ENCODE measurements at regions not wholly inside any gene's neighbourhood (a gene's known extent, or its start where the extent isn't known, plus 50 kb on each side); places are given as distances from the start of the nearest gene placed in this dataset.

DNA sequence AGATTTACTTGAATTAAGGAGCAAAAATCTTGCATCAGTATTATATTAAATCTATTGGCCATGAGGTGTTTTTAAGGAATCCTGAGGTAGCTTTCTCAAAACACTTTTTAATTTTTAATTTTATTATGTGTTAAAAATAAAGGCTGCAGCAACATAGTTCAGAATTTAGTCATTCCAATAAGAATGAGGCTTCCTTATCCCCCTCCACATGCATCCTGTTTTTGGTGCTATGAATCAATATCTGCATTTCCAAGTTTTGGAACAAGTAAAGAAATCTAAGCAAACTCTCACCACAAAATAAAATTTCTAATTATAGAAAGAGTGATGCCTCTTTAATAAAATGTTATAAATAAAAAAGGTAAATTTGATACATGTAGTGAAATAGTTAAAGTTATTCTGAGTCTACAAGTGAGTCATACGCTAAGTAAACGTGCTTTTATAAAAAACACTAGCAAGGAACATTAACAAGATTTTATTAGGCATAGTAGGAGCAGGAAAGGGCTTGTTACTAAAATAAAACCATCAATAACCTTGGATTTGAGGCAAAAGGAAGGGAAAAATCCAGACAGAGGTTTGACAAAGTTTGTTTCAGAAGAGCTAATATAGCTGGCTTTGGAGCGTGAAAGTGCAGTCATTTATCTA is 1218.0 kb downstream of the NSUN3 start:
- Mint-ChIP-seq H3K27me3 (ENCODE audit: insufficient read depth) (no peaks in the 10 kb centered on the region), H3K4me1 (ENCODE audit: low read depth) (no peaks in the 10 kb centered on the region), H3K4me3 (no peak overlapping the region), H3K9me3 (peaks cover 6% of the 10 kb centered on the region; the same call in 1 of the 2 replicates), H3K36me3 (ENCODE audit: low read depth) (no peaks in the 10 kb centered on the region), H3K27ac (no peak overlapping the region)
- DNase-seq: no peak
- TF ChIP-seq, protein P1, sequence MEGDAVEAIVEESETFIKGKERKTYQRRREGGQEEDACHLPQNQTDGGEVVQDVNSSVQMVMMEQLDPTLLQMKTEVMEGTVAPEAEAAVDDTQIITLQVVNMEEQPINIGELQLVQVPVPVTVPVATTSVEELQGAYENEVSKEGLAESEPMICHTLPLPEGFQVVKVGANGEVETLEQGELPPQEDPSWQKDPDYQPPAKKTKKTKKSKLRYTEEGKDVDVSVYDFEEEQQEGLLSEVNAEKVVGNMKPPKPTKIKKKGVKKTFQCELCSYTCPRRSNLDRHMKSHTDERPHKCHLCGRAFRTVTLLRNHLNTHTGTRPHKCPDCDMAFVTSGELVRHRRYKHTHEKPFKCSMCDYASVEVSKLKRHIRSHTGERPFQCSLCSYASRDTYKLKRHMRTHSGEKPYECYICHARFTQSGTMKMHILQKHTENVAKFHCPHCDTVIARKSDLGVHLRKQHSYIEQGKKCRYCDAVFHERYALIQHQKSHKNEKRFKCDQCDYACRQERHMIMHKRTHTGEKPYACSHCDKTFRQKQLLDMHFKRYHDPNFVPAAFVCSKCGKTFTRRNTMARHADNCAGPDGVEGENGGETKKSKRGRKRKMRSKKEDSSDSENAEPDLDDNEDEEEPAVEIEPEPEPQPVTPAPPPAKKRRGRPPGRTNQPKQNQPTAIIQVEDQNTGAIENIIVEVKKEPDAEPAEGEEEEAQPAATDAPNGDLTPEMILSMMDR (IDR thresholded peaks at IDR 0.05): no peak

- Mint-ChIP-seq H3K27ac (no peak overlapping the region), H3K36me3 (ENCODE audit: low read depth) (no peaks in the 10 kb centered on the region), H3K27me3 (ENCODE audit: insufficient read depth) (no peaks in the 10 kb centered on the region; the same call in 1 of the 2 replicates), H3K4me1 (ENCODE audit: low read depth) (no peaks in the 10 kb centered on the region), H3K9me3 (peaks cover 26% of the 10 kb centered on the region), H3K4me3 (no peak overlapping the region)
- TF ChIP-seq, protein P1 (IDR thresholded peaks at IDR 0.05): no peak
- DNase-seq: no peak
Measured at GRCh38 chr3:95289295-95289694, 1226.4 kb downstream of the NSUN3 start.

DNA sequence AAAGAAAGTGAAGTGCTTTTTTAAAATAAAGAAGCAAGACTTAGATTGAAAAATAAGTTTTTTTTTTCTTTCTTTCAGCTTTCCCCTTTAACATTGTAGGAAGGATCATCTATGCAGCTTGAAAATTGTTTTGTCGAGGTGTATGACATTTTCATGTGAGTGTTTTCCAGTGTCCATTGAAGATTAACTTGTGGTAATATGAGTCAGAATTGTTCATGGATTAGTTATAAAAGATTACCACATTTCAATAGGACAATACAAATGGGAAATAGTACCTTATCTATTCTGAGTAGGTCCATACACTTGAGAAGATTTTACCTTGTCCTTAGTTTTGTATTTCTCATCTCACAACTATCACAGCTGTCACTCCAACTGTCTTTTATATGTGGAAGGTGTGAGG is 1234.7 kb downstream of the NSUN3 start:
- no peak overlapping the region for H3K27ac Mint-ChIP-seq
- no peaks in the 10 kb centered on the region for H3K4me1 Mint-ChIP-seq (ENCODE audit: low read depth)
- H3K9me3 Mint-ChIP-seq: peaks cover 24% of the 10 kb centered on the region
- no peak overlapping the region for H3K4me3 Mint-ChIP-seq
- no peaks in the 10 kb centered on the region for H3K36me3 Mint-ChIP-seq (ENCODE audit: low read depth)
- DNase-seq: no peak
- H3K27me3 Mint-ChIP-seq (ENCODE audit: insufficient read depth): no peaks in the 10 kb centered on the region
- TF ChIP-seq, protein P1 (IDR thresholded peaks at IDR 0.05): no peak

- Mint-ChIP-seq H3K36me3 (ENCODE audit: low read depth) (no peaks in the 10 kb centered on the region), H3K27me3 (ENCODE audit: insufficient read depth) (no peaks in the 10 kb centered on the region), H3K4me1 (ENCODE audit: low read depth) (no peaks in the 10 kb centered on the region), H3K4me3 (no peak overlapping the region), H3K27ac (no peak overlapping the region), H3K9me3 (peaks cover 24% of the 10 kb centered on the region)
- TF ChIP-seq, protein P1 (IDR thresholded peaks at IDR 0.05): no peak
- DNase-seq: no peak
Measured at GRCh38 chr3:95302044-95302443, 1239.2 kb downstream of the NSUN3 start.

- Mint-ChIP-seq H3K4me3 (no peak overlapping the region), H3K9me3 (peaks cover 34% of the 10 kb centered on the region), H3K27ac (no peak overlapping the region), H3K27me3 (ENCODE audit: insufficient read depth) (no peaks in the 10 kb centered on the region), H3K36me3 (ENCODE audit: low read depth) (0 out of 2 replicates have a peak, but pooled peaks cover 4% of the 10 kb centered on the region), H3K4me1 (ENCODE audit: low read depth) (no peaks in the 10 kb centered on the region)
- DNase-seq: no peak
- TF ChIP-seq, protein P1 (IDR thresholded peaks at IDR 0.05): no peak
Measured at GRCh38 chr3:95310560-95310959, 1247.7 kb downstream of the NSUN3 start.

Measured in HFFc6 (cell line).